Ovary (tissue), 7 donors: ENCODE measurements at regions not wholly inside any gene's neighbourhood (a gene's known extent, or its start where the extent isn't known, plus 50 kb on each side); places are given as distances from the start of the nearest gene placed in this dataset.

ENCODE experiments used
- DNase-seq, 5 donors: peaks; one replicate each; pipeline ENCODE4 v3.0.0-alpha.2; 2019 to 2020
- H3K27ac ChIP-seq, 2 donors: fragments of 200-600 bp; one replicate each; pipeline versions ENCODE4 v1.5.1 to v1.8.0; 2019 to 2022
- H3K27me3 ChIP-seq: fragments of 200-600 bp; one replicate; pipeline ENCODE4 v1.8.0; 2022
- H3K36me3 ChIP-seq: fragments of 200-600 bp; sonication (generic); one replicate; pipeline ENCODE4 v1.5.1; 2019
- H3K4me1 ChIP-seq: one replicate; pipeline ENCODE4 v1.8.1; 2013; ENCODE audit warnings: mild to moderate bottlenecking, moderate library complexity; ENCODE audit not compliant: insufficient read depth
- H3K4me3 ChIP-seq: fragments of 200-600 bp; sonication (generic); one replicate; pipeline ENCODE4 v1.5.1; 2017
- H3K9me3 ChIP-seq, 2 donors: fragments of 200-600 bp in 1 of 2; sonication (generic) in 1 of 2; one replicate each; pipeline versions ENCODE4 v1.5.1 to v1.8.1; 2013 to 2019; ENCODE audit warnings: mild to moderate bottlenecking in 1 of 2, moderate library complexity in 1 of 2
- EP300 ChIP-seq: sonication (generic); formaldehyde crosslinking; IDR thresholded peaks from one replicate; pipeline ENCODE4 v1.6.1; 2017; ENCODE audit warnings: antibody characterized with exemption
- POLR2A ChIP-seq: fragments of 450-650 bp; IDR thresholded peaks from one replicate; pipeline ENCODE4 v1.6.1; 2017; ENCODE audit warnings: antibody characterized with exemption, mild to moderate bottlenecking, moderate library complexity
- WGBS, 3 donors: extraction: QIAGEN DNeasy Blood & Tissue Kit in 1 of 3; methylation state at CpG; one replicate each; pipeline versions ENCODE4 v1.1.5 to v1.1.7; 2013 to 2017; 5-methylcytosine and 5-hydroxymethylcytosine counted together
- intact Hi-C, 4 donors: fragments of 100-400 bp; cut with DNase I; formaldehyde crosslinking; loops; one replicate each; pipeline versions ENCODE4 v1.11.0 to v1.15.1; 2022 to 2023
- TF ChIP-seq, protein P1 (sequence below), 3 donors: fragments of 450-650 bp in 2 of 3; fragments of 200-600 bp in 1 of 3; IDR thresholded peaks; one replicate each; pipeline versions ENCODE4 v1.5.1 to v1.8.0; 2016 to 2022; ENCODE audit warnings: antibody characterized with exemption in 3 of 3, mild to moderate bottlenecking in 1 of 3
- donor health status: DM: no; HTN: no; CAD: no; lungs with moderate emphysema.
- donor health status: DM: no; HTN: no; CAD: no.
- donor health status: Bipolar disorder and iron deficiency.
- donor health status: DM: no; HTN: no; CAD: no.
- donor health status: DM: yes; HTN: yes; CAD: no.

DNA sequence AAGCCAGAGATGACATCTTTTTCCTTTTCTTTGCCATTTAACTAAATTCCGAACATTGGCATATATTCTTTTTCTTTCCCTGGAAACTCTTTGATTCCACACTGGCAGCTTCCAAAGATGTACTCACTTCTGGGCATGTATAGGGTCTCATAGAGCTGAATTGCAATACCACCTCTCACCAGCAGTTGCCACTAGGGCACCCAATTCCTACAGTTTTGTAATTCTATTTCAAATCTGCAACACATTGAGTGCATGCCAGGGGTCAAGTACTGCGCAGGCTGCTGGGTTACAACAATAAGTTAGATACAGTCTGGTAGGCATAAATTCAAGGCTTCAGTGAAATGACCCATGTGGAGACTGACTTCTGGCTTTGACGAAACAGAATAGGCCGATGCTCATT lies 208.8 kb upstream of the NLRP1 start:
- 89 to 94% (median 93%) methylated on average over 4 of the region's 4 CpGs for WGBS, 3 donors
- intact Hi-C loops: no loop called here
- Histone ChIP-seq H3K27ac (no peak overlapping the region), H3K27me3 (no peaks in the 10 kb centered on the region), H3K4me1 (no peaks in the 10 kb centered on the region), H3K36me3 (no peaks in the 10 kb centered on the region), H3K4me3 (no peak overlapping the region), H3K9me3 (no peaks in the 10 kb centered on the region)
- TF ChIP-seq EP300: no peak
- TF ChIP-seq POLR2A: no peak
- TF ChIP-seq, protein P1, sequence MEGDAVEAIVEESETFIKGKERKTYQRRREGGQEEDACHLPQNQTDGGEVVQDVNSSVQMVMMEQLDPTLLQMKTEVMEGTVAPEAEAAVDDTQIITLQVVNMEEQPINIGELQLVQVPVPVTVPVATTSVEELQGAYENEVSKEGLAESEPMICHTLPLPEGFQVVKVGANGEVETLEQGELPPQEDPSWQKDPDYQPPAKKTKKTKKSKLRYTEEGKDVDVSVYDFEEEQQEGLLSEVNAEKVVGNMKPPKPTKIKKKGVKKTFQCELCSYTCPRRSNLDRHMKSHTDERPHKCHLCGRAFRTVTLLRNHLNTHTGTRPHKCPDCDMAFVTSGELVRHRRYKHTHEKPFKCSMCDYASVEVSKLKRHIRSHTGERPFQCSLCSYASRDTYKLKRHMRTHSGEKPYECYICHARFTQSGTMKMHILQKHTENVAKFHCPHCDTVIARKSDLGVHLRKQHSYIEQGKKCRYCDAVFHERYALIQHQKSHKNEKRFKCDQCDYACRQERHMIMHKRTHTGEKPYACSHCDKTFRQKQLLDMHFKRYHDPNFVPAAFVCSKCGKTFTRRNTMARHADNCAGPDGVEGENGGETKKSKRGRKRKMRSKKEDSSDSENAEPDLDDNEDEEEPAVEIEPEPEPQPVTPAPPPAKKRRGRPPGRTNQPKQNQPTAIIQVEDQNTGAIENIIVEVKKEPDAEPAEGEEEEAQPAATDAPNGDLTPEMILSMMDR (IDR thresholded peaks at IDR 0.05): no peak
- no peak for DNase-seq

DNA sequence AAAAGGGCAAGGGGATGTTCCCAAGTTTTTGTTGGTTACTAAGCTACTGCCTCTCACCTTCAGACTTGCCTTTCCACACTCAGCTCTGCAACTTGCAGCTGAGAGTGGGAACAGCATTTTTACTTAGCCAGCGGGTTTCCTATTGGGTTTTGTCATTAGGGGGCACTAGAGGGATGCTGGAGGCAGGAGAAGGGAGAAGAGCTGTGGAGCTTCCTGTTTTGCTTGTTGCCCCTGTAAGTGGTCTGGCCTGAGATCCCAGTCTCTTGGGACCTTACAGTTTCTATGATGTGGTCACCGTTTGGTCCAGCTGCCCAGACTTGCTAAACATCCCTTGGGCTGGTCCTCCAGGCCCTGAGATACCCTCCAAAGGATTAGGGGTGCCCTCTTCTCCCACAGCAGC lies 209.6 kb upstream of the NLRP1 start:
- H3K27ac ChIP-seq: no peak overlapping the region
- DNase-seq: no peak
- TF ChIP-seq POLR2A: no peak
- TF ChIP-seq, protein P1 (IDR thresholded peaks at IDR 0.05): no peak
- TF ChIP-seq EP300: no peak
- no peaks in the 10 kb centered on the region for H3K27me3 ChIP-seq
- H3K9me3 ChIP-seq: no peaks in the 10 kb centered on the region
- H3K36me3 ChIP-seq: no peaks in the 10 kb centered on the region
- WGBS, 3 donors: 31 to 56% (median 37%) methylated on average over 2 of the region's 2 CpGs
- no peaks in the 10 kb centered on the region for H3K4me1 ChIP-seq
- intact Hi-C loops: no loop called here
- no peak overlapping the region for H3K4me3 ChIP-seq

DNA sequence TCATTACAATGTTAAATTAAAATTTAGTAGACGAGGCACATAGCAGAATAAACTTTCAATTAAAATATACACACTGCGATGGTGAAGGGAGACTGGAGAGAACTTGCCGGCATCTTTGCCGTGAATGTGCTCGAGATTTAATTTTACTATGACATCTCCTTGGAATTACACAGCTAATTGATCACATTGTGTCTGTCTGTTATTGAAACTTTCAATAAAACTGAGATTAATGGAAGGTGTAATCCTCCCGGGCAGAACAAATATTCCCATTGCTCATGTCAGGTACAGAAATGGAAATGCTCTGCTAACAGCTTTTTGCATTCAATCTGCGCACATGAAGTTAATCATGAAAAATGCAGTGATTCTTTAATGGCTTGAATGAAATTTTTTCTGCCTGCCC lies 210.1 kb upstream of the NLRP1 start:
- Histone ChIP-seq H3K27ac (no peak overlapping the region), H3K4me1 (no peaks in the 10 kb centered on the region), H3K36me3 (no peaks in the 10 kb centered on the region), H3K27me3 (no peaks in the 10 kb centered on the region), H3K4me3 (no peak overlapping the region), H3K9me3 (no peaks in the 10 kb centered on the region)
- DNase-seq: no peak
- intact Hi-C loops: no loop called here
- WGBS, 3 donors: 86 to 88% (median 88%) methylated on average over 7 of the region's 7 CpGs
- TF ChIP-seq POLR2A: no peak

DNA sequence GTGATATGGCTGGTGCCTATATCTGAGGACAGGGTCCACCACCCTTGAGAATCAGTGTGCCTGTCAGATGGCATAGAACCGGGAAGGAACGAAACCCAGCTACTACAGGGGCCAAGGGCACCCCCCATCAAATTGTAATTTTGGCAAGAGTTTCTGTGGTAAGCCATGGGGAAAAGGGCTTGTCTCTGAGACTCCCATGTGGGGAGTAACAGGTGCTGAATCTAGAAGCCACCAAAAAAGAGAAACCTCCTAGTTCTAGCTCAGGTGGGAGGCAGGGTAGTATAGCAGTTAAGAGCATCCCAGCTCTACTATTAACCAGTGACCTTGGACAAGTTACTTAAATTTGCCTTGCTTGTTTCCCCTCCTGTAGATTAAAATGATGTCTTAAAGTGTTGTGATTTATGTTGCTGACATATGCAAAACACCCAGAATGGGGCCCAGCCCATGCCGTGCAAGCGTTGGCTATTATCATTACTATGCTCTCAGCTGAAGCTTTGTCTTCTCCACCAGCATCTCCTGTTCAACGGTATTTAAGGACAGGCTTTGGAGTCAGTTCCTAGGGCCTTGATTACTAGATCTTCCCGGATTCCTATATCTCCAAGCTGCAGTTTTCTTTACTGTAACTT lies 210.7 kb upstream of the NLRP1 start:
- TF ChIP-seq, protein P1 (IDR thresholded peaks at IDR 0.05): no peak
- TF ChIP-seq POLR2A (no peak), EP300 (no peak)
- Histone ChIP-seq H3K4me3 (no peak overlapping the region), H3K36me3 (no peaks in the 10 kb centered on the region), H3K27ac (no peak overlapping the region), H3K9me3 (no peaks in the 10 kb centered on the region), H3K4me1 (no peaks in the 10 kb centered on the region), H3K27me3 (no peaks in the 10 kb centered on the region)
- 38 to 45% (median 40%) methylated on average over 6 of the region's 6 CpGs for WGBS, 3 donors
- intact Hi-C loops: no loop called here
- no peak for DNase-seq

DNA sequence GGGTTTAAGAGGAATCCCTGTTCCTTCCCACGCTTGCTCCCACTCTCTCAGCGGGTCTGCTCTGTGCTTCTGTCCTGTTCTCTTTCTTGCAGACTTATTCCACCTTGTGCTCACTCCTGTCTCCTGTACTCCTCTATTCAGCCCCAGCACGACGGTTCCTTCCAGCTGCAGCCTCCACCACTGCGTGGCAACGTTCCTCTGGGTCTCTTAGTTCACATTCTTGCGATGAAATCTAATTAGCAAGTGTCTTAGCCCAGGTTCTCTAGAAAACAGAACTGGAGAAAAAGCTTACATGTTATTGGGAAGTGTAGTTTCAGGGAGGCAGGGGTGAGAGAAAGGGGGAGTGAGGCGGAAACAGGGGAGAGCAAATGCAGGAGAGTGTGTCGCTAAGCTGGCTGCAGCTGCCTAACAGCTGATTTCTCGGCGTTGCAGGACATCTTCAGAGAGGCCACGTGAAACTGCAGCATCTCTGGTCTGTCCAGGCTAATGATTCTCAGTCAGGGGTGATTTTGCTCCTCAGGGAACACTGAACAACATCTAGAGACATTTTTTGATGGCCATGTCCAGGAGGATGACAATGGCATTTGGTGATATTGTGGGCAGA lies 213.2 kb upstream of the NLRP1 start:
- no peaks in the 10 kb centered on the region for H3K27me3 ChIP-seq
- no peak overlapping the region for H3K4me3 ChIP-seq
- 12 to 23% (median 21%) methylated on average over 12 of the region's 12 CpGs for WGBS, 3 donors
- TF ChIP-seq, protein P1 (IDR thresholded peaks at IDR 0.05): no peak
- TF ChIP-seq EP300 (no peak), POLR2A (no peak)
- H3K27ac ChIP-seq: no peak overlapping the region
- H3K9me3 ChIP-seq: no peaks in the 10 kb centered on the region
- DNase-seq: no peak
- H3K36me3 ChIP-seq: no peaks in the 10 kb centered on the region
- intact Hi-C loops: no loop called here
- H3K4me1 ChIP-seq: no peaks in the 10 kb centered on the region
